ENCODE measurements at regions not wholly inside any gene's neighbourhood (a gene's known extent, or its start where the extent isn't known, plus 50 kb on each side); places are given as distances from the start of the nearest gene placed in this dataset.

DNA sequence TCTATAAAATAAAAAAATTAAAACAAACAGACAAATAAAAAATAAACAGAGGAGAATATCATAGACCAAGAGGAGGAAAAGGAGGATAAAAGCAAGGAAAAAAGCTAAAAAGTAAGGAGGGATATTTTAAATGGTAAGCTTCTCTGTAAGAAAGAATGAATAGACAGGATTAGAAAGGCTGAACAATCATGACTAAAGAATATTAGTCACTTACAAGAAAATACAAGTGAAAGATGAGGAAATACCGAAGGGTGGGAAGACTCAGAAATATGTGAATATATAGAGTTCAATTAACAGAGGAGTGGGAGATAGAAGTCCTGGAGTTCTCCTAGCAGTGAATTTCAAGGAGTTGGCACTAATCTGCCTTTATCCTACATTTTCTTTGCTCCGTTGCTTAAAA lies 162.6 kb downstream of the RTL3 start:
- TF ChIP-seq, protein P1, sequence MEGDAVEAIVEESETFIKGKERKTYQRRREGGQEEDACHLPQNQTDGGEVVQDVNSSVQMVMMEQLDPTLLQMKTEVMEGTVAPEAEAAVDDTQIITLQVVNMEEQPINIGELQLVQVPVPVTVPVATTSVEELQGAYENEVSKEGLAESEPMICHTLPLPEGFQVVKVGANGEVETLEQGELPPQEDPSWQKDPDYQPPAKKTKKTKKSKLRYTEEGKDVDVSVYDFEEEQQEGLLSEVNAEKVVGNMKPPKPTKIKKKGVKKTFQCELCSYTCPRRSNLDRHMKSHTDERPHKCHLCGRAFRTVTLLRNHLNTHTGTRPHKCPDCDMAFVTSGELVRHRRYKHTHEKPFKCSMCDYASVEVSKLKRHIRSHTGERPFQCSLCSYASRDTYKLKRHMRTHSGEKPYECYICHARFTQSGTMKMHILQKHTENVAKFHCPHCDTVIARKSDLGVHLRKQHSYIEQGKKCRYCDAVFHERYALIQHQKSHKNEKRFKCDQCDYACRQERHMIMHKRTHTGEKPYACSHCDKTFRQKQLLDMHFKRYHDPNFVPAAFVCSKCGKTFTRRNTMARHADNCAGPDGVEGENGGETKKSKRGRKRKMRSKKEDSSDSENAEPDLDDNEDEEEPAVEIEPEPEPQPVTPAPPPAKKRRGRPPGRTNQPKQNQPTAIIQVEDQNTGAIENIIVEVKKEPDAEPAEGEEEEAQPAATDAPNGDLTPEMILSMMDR (conservative IDR thresholded peaks at IDR 0.05): no peak
- no peak overlapping the region for H3K27ac ChIP-seq

DNA sequence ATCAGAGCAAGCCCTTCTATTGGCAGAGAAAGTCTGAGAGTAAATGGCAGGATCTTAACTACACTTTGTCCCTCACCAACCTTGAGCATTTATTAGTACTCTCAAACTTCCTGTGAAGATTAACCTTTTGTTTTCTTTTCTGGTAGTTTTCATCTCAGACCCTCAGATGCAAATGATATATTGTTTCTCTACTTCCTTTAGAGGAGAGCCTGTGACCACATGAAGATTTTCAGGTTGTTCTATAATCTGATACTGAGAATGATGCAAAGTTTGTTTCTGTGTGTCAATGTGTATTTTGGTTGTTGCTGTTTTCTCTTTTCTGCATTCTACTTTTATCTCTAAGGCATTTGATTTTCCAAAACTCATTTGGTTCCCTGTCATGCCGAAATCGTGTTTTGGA lies 165.8 kb upstream of the CYSLTR1 start:
- TF ChIP-seq, protein P1 (conservative IDR thresholded peaks at IDR 0.05): no peak

DNA sequence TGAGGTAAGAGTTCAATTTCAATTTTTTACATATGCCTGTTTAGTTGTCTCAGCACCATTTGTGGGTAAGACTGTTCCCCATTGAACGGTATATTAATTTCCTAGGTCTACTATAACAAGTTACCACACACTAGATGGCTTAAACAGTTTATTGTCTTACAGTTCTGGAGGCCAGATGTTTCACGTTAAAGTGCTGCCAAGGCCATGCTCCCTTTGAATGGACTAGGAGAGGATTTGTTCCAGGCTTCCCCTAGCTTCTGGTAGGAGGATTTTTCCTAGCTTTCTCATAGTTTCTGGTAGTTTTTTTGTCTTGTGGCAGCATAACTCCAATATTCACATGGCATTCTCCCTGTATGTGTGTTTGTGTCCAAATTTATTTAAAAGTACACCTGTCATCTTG lies 149.3 kb upstream of the CYSLTR1 start:
- H3K27ac ChIP-seq: no peak overlapping the region
- TF ChIP-seq, protein P1 (conservative IDR thresholded peaks at IDR 0.05): no peak

More for the DNA sequence above, 165.8 kb upstream of the CYSLTR1 start:
- H3K27ac ChIP-seq: no peak overlapping the region

DNA sequence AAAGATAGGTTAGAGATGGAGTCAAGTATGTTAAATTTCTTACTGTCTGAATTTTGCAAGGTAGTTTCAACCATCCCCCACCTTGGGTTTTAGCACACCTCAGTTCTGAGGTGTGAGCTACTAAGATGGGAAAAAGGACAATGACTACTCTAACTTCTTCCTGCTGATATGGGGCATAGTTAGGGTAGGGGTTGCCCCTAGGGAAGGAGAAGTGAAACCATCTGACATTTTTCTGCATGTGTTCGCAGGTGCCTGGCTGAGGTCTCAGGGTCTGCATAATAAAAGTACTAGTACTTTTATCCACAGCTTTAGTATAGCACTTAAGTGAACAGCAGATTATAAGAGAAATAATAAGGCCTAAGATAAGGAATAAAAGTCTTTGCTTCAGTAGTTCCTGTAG lies 129.5 kb upstream of the CYSLTR1 start:
- TF ChIP-seq, protein P1 (conservative IDR thresholded peaks at IDR 0.05): no peak
- H3K27ac ChIP-seq: no peak overlapping the region

DNA sequence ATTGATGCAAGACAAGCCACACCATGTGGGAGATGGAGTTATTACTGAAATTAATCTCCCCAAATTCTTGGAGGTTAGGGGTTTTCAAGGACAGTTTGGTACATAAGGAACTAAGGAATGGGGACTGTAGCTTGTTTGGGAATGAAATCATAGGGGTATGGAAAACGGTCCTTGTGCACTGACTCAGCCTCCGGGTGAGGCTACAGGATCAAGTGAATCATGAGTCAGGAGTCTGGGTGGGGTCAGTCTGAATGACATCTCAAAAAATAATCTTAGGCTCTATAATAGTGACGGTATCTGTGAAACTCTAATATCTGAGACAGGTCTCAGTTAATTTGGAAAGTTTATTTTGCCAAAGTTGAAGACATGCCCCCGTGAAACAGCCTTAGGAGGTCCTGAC lies 128.5 kb upstream of the CYSLTR1 start:
- TF ChIP-seq, protein P1 (conservative IDR thresholded peaks at IDR 0.05): no peak
- no peak overlapping the region for H3K27ac ChIP-seq

DNA sequence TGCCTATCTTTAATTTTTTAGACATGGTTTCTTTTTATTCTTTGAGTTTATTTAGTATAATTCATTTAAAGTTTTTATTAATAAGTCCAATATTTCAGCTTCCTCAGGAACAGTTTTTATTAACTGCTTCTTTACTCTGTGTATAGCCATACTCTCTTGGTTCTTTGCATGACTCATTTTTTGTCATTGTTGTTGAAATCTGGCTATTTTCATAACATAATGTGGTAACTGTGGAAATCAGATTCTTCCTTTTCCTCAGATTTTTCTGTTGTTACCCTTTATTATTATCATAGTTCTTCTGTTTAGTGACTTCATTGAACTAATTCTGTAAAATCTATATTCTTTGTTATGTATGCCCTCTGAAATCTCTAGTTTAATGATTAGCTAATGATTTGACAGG lies 124.9 kb upstream of the CYSLTR1 start:
- TF ChIP-seq, protein P1 (conservative IDR thresholded peaks at IDR 0.05): no peak
- H3K27ac ChIP-seq: no peak overlapping the region

DNA sequence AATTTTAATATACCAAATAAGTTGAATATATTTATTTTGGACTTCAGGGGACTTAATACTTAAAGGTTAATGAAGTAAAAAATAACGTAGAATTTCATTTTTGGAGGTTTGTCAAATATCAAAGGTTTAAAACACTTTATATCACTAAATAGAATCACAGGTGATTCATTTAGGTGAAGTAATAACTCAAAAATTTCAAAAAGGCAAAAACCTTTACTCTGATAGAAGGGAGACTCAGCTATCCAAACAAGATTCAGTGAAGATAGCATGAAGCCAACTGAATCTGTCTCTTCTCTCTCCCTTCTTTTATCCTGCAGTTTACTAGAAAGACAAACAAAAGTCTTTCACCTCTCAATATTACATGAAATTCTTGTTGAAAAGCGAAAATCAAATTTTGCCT lies 110.2 kb upstream of the CYSLTR1 start:
- TF ChIP-seq, protein P1 (conservative IDR thresholded peaks at IDR 0.05): no peak
- no peak overlapping the region for H3K27ac ChIP-seq

DNA sequence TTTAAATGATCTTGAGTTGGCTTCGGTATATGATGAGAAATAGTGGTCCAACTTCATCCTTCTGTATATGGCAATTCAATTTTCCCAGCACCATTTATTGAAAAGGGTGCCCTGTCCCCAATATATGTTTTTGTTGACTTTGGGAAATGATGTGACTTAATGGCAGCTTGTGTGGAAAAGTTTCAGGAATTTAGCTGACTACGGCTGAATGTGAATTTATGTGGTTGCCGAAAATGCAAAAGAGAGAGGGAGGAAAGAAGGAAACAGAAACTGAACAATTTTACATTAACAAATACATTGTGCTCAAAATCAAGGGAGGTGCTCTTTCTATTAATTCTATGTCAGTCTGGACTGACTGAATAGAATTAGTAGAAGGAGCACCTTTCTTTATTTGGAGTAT lies 101.8 kb upstream of the CYSLTR1 start:
- H3K27ac ChIP-seq: no peak overlapping the region
- TF ChIP-seq, protein P1 (conservative IDR thresholded peaks at IDR 0.05): no peak
